Keratinocyte (primary cell): ENCODE measurements at regions not wholly inside any gene's neighbourhood (a gene's known extent, or its start where the extent isn't known, plus 50 kb on each side); places are given as distances from the start of the nearest gene placed in this dataset.

ENCODE experiments used
- EZH2 ChIP-seq: IDR thresholded peaks from one replicate; pipeline ENCODE4 v1.6.1; 2012; ENCODE audit warnings: inconsistent platforms, mild to moderate bottlenecking, low read length, moderate library complexity
- TF ChIP-seq, protein P1 (sequence below), 3 experiments: IDR thresholded peaks in 1 of 3; conservative IDR thresholded peaks in 1 of 3; optimal IDR thresholded peaks in 1 of 3; 2 replicates in 2 of 3; 3 replicates in 1 of 3; pipeline versions ENCODE3 to v1.5.1; 2011; ENCODE audit warnings: low read length in 3 of 3, mild to moderate bottlenecking in 3 of 3, moderate library complexity in 2 of 3, control low read depth in 1 of 3, inconsistent platforms in 1 of 3; ENCODE audit not compliant: insufficient read depth in 2 of 3; ENCODE audit errors: extremely low read depth in 1 of 3

DNA sequence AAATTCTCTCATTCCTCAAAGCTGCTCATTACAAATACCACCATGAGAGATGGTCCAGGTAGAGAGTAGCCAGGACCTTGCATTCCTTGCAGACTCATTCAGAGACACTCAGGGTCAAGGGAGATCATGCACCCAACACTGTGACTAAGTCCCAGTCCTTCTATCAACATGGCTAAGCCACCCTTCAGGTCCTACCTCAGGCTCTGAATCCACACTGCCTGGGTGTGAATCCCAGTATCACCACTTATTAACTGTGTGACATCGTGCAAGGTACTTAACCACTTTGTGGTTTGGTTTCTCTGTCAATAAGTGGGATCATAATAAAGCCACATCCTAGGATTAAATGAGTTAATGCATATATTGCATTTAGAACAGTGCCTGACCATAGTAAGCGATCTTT is 124.1 kb upstream of the NEIL3 start:
- TF ChIP-seq, protein P1, sequence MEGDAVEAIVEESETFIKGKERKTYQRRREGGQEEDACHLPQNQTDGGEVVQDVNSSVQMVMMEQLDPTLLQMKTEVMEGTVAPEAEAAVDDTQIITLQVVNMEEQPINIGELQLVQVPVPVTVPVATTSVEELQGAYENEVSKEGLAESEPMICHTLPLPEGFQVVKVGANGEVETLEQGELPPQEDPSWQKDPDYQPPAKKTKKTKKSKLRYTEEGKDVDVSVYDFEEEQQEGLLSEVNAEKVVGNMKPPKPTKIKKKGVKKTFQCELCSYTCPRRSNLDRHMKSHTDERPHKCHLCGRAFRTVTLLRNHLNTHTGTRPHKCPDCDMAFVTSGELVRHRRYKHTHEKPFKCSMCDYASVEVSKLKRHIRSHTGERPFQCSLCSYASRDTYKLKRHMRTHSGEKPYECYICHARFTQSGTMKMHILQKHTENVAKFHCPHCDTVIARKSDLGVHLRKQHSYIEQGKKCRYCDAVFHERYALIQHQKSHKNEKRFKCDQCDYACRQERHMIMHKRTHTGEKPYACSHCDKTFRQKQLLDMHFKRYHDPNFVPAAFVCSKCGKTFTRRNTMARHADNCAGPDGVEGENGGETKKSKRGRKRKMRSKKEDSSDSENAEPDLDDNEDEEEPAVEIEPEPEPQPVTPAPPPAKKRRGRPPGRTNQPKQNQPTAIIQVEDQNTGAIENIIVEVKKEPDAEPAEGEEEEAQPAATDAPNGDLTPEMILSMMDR (optimal IDR thresholded peaks at IDR 0.05 in 1 of 3, IDR thresholded peaks at IDR 0.05 in 1 of 3, conservative IDR thresholded peaks at IDR 0.05 in 1 of 3; ENCODE audit: extremely low read depth in 1 of 3, insufficient read depth in 2 of 3, low read length in 3 of 3) = no peak
- no peak for TF ChIP-seq EZH2
